ENCODE measurements at regions not wholly inside any gene's neighbourhood (a gene's known extent, or its start where the extent isn't known, plus 50 kb on each side); places are given as distances from the start of the nearest gene placed in this dataset.

- DNase-seq = no peak
- H3K4me3 ChIP-seq = no peak overlapping the region
- no peaks in the 10 kb centered on the region for H3K36me3 ChIP-seq
- no peak for TF ChIP-seq CTCF (IDR thresholded peaks at IDR 0.05)
- H3K9me3 ChIP-seq = no peaks in the 10 kb centered on the region
- FAIRE-seq = no peak
- ATAC-seq = no peak
- intact Hi-C loops (cut with DNase I) = no loop called here
- WGBS, 2 donors = 56 to 66% methylated on average over 4 of the region's 4 CpGs
- no peaks in the 10 kb centered on the region for H3K4me1 ChIP-seq
- no peaks in the 10 kb centered on the region for H3K27me3 ChIP-seq
- no peak overlapping the region for H3K27ac ChIP-seq
Observed at GRCh38 chr13:34803756-34804155, 138.3 kb upstream of the NBEA start.

GRCh38 chr13:34805347-34805746 is 136.7 kb upstream of the NBEA start:
- no peak overlapping the region for H3K27ac ChIP-seq
- TF ChIP-seq CTCF (IDR thresholded peaks at IDR 0.05) = no peak
- no peak for FAIRE-seq
- WGBS, 2 donors = 88 to 96% methylated on average over 1 of the region's 1 CpG
- H3K4me1 ChIP-seq = no peaks in the 10 kb centered on the region
- no peak for ATAC-seq
- intact Hi-C loops (cut with DNase I) = no loop called here
- no peaks in the 10 kb centered on the region for H3K27me3 ChIP-seq
- DNase-seq = no peak
- H3K36me3 ChIP-seq = no peaks in the 10 kb centered on the region
- H3K4me3 ChIP-seq = no peak overlapping the region
- H3K9me3 ChIP-seq = no peaks in the 10 kb centered on the region

GRCh38 chr13:34808649-34809048 is 133.4 kb upstream of the NBEA start:
- H3K27me3 ChIP-seq = no peaks in the 10 kb centered on the region
- H3K9me3 ChIP-seq = no peaks in the 10 kb centered on the region
- FAIRE-seq = no peak
- TF ChIP-seq CTCF (IDR thresholded peaks at IDR 0.05) = no peak
- no peaks in the 10 kb centered on the region for H3K36me3 ChIP-seq
- no peak for DNase-seq
- no peaks in the 10 kb centered on the region for H3K4me1 ChIP-seq
- ATAC-seq = no peak
- H3K4me3 ChIP-seq = no peak overlapping the region
- H3K27ac ChIP-seq = no peak overlapping the region
- intact Hi-C loops (cut with DNase I) = no loop called here

GRCh38 chr13:34810996-34811395 is 131.1 kb upstream of the NBEA start:
- FAIRE-seq (no peak), DNase-seq (no peak), ATAC-seq (no peak)
- intact Hi-C loops (cut with DNase I) = no loop called here
- H3K4me3 ChIP-seq = no peak overlapping the region
- H3K4me1 ChIP-seq = no peaks in the 10 kb centered on the region
- no peak overlapping the region for H3K27ac ChIP-seq
- WGBS, 2 donors = 65 to 69% methylated on average over 3 of the region's 3 CpGs
- no peaks in the 10 kb centered on the region for H3K36me3 ChIP-seq
- no peaks in the 10 kb centered on the region for H3K9me3 ChIP-seq
- no peaks in the 10 kb centered on the region for H3K27me3 ChIP-seq
- no peak for TF ChIP-seq CTCF (IDR thresholded peaks at IDR 0.05)

GRCh38 chr13:34815526-34815925 is 126.5 kb upstream of the NBEA start:
- Histone ChIP-seq H3K36me3 (no peaks in the 10 kb centered on the region), H3K4me3 (no peak overlapping the region), H3K9me3 (no peaks in the 10 kb centered on the region), H3K4me1 (peaks cover 0 to 5% (median 0%) of the 10 kb centered on the region in 3 donors), H3K27ac (no peak overlapping the region), H3K27me3 (no peaks in the 10 kb centered on the region)
- no peak for TF ChIP-seq CTCF (IDR thresholded peaks at IDR 0.05)
- peak in 1 of 4 donors; percentile 20 for ATAC-seq
- WGBS, 2 donors = 36 to 52% methylated on average over 2 of the region's 2 CpGs
- no peak for DNase-seq
- no peak for FAIRE-seq
- intact Hi-C loops (cut with DNase I) = no loop called here

Measured in pancreas (tissue), 10 donors.